NAMALWA (cell line): ENCODE measurements at regions not wholly inside any gene's neighbourhood (a gene's known extent, or its start where the extent isn't known, plus 50 kb on each side); places are given as distances from the start of the nearest gene placed in this dataset.
A peak's percentile ranks its signal among the peaks of the same experiment; 100 is the strongest.
"Not testable (repeated sequence)": the region's sequence is repeated elsewhere in the genome, so short reads cannot be mapped to it uniquely, and the experiment has no call there.

Source experiments
- DNase-seq: peaks from one replicate; pipeline ENCODE4 v3.0.0-alpha.2; 2015; ENCODE audit warnings: low spot score

GRCh38 chr22:46040471-46041465, 63.8 kb upstream of the WNT7B start:
- DNase-seq = no peak

GRCh38 chr22:46041642-46042041, 64.7 kb upstream of the WNT7B start:
- no peak for DNase-seq

DNA sequence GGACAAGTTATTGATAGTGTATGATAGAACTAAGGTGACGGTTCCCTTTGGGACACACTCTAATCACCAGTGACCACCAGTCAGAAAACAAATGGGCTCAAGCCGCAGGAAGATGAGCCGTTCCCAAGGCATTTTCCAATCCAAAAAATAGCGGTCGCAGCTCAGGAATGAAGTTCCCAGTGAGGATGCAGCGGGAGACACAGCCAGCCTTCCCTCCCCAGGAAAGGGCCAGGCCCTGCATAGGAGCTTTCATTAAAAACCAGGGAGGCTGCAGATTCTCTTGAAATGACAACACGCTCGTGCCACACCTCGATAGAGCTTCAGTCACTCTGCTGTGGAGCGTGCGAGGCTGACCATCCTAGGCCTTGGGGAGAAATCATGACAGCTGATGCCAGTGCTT, 65.8 kb upstream of the WNT7B start:
- DNase-seq = no peak

- no peak for DNase-seq
These were observed 66.4 kb upstream of the WNT7B start for GRCh38 chr22:46043339-46043738.

DNA sequence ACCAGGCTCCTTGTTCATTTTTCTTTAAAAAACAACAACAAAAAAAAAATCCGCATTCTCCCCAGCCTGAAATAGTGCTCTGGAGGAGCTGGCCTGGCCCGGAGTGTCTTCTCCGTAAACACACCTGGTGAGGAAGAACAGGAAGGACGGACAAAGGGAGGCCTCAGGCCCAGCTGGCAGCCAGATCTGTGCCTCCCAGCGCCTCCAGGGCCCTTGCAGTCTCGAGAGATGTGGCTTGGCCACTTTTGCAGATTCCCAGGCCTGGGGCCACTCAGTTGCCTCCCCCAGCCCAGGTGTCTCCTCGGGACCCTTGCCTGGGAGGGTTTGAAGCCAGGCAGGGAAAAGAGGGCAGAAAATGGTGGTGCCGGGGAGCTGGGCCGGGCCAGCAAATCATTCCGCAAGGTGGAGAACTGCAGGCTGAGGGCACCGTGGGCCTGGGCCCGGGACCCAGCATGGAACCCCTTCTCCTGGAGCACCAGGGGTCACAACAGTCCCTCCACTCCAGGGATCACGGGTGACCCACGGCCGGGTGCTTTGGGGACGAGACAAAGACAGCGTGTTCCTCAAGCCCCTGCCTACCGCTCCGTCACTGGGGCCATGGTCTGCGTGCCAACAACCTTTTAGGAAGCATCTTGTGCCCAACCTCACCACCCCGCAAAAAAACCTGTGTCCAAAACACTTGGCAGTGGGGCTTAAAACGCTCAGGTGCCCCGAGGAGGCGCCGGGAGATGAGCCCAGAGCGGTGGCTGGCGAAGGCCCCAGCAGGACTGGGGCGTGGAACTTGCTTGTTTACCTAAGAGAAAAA, 67.1 kb upstream of the WNT7B start:
- no peak for DNase-seq

DNA sequence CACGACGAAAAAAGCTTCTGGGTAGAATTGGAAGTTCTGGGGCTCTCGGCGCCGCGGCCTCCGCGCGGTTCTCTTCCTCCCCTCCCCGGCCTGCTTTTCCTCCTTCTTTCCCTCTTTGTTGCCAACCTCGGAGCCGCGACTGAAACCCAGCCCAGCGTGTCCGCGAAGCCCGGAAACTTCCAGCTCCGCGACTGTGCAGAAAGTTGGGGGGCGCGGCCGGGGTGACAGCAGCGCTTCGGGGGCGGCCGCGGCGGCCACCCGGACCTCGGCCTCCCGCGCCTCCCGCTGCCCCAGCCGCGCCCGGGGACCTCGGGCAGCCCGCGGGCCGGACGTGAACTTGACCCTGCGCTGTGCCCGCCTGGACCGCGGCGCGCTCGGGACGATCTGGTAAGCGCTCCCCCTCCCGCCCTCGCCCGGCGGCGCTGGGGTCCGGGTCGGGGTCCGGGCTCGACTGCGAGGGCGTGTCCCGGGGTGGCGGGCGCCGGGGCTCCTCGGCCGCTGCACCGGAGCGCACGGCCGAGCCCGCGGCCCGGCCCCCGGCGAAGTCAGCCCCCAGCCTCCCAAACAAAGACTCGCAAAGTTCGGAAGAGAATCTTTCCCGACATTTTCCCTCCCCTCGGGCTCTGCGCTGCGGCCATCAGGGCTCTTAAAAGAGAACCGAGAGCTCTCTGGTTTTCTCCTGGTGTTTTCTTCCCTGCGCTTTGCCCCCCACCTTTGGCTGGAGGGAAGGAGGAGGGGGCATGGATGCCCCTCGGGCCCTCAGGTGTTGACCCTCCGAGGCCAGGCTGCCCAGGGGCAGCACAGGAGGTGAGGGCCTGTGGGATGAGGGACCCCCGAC, 67.9 kb upstream of the WNT7B start:
- DNase-seq = no peak

GRCh38 chr22:46045459-46046298, 68.7 kb upstream of the WNT7B start:
- no peak for DNase-seq

DNA sequence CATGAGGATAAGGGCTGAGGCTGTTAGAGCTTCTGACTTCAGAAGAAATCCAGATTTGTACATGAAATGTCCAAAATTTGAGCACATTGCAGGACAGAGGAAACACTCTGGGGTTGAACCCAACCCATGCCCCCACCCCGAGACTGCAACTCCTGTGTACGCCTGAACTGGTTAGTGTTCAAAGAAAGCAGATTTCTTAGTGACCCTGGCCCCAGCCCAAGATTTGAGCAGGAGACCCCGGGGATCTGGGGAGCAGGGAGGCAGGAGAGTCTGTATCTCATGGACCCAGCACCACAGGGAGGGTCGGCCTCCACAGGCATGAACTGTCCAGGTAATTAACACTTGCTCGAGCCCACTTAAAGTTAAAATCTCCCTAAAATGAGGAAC, 69.3 kb upstream of the WNT7B start:
- DNase-seq = no peak

- DNase-seq = no peak
These were observed 70.3 kb upstream of the WNT7B start for GRCh38 chr22:46047226-46047625.

DNA sequence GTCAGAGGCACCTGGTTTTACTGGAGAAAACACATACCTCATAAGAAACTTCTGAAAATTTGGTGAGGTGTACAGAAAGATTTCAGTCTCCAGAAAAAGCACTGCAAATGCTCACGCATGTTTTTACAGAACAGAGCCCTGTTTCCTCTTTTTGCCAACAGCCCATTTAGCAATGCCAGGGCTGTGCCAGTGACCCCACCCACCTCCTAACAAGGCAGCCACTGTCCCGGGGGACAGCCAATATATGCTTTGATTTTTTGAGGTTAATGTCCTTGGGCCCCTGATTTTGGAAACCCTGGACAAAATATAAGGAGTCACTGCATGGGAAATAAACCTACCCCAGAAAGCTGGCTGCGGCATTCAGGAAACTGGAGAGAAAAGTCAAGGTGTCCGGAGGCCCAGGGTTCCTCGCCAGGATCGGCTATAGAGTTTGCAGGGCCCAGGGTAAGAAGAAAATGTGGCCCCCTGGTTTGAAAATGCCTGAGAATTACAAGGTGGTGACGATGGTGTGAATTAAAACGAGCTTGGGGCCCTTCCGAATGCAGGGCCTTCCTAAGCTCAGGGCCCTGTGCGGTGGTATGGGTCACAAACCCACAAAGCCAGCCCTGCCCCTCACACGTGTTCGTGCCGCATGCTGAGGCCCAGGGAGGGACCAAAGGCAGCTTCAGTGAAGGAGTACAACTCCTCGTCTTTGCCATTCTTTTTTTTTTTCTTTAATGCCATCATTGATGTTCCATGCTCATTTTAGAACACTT, 71.1 kb upstream of the WNT7B start:
- no peak for DNase-seq

- DNase-seq = not testable (repeated sequence)
These were observed 71.7 kb upstream of the WNT7B start for GRCh38 chr22:46048661-46049060.

- no peak for DNase-seq
These were observed 72.9 kb upstream of the WNT7B start for GRCh38 chr22:46049726-46050450.

GRCh38 chr22:46050451-46050845, 73.5 kb upstream of the WNT7B start:
- DNase-seq = no peak

GRCh38 chr22:46050916-46051614, 74.1 kb upstream of the WNT7B start:
- DNase-seq = no peak

GRCh38 chr22:46051646-46052045, 74.7 kb upstream of the WNT7B start:
- DNase-seq = no peak

DNA sequence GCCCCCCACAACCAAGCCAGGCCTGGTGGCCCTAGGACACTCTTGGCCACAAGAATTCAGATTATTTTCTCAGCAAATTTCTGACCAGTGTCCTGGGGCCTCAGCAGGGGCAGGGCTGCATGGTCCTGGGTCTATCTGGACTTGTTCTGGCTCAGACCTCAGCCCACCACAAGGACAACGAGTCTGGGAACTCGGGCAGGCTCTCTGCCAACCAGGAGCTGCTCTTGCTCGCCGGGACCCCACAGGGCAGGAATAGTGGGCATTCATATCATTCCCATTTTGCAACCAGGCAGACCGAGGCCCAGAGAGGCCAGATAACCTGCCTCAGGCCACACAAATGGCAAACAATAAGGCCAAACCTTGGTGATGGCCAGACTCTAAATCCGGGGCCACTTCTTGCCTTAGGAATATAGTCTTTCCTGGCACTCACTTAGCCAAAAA, 75.4 kb upstream of the WNT7B start:
- no peak for DNase-seq

DNA sequence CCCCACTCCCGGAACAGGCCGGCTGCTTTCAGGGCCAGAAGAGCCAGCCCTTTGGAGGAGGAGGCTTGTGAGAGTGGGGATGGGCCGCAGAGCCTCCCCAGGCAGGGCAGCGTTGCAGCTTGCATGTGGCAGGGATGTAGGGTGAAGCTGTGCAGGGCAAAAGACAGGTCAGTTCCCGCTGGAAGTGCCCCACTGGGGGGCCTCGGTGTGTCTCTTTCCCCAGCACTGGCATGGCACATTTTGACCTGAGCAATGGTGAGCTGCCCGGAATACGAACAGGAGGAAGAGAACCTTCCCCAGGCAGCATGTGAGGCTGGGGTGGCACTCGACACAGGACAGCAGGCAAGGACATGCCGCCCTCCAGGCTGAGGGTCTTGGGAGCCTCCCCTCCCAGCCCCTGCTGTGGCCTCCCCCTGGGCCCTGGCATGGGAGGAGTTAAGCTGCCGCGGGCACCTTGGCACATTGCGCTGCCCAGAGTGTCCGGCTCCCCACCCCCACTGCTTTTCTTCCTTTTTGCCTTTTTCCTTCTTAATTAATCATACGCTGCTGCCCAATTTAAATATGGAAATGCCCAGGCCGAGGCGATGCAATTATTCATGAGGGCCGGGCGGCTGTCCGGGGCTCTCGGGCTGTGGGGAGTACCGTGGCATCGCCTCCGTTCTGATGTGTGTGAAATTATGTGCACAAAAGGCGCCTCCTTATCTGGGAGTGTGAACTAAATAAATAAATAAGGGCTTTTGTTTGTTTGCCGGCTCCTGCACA, 76.0 kb upstream of the WNT7B start:
- DNase-seq = peak; percentile 32

DNA sequence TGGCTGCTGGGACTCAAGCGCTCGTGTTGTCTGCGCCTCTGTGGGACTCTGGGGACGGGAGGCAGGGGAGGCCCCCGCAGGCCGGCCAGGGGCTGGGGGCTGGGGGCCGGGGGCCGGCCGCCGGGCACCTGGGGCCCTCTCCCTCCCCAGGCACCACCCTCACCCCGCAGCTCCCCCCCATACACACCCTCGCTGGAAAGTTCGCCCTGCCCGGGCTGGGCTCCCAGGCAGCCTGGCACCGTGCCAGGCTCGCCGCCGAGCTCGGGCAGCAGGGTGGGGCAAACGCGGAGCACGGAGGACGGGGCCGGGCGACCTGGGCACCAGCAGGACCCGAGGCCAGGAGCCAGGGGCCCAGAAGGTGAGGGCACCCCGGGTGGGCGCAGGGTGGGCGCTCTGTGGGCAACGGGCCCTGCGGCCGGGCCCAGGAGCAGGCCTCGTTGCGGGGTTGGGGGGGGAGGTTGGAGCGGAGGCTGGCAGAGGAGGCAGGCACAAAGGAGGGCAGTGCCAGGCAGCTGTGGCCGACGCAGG, 76.7 kb upstream of the WNT7B start:
- peak; percentile 49 for DNase-seq
